ENCODE measurements at regions not wholly inside any gene's neighbourhood (a gene's known extent, or its start where the extent isn't known, plus 50 kb on each side); places are given as distances from the start of the nearest gene placed in this dataset.

DNA sequence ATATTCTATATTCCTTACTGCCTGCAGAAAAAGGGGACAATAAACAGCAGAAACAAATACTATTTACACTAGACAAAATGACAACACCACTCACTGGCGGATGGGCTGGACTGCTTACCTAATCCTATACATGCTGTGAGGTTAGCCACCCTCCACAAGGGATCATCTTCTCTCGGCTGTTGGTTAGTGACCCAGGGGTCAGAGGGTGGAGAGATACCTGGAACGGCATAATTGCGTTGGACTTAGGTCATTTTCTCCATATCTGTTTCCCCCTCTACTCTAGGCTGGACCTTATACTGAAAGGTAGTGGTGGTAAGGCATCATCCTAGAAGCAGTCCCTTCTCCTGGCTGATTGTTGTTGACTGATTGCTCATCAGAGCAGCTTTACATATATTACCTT is 286.8 kb upstream of the UGT8 start:
- no peaks in the 10 kb centered on the region for H3K27me3 Mint-ChIP-seq (ENCODE audit: low read depth)
- TF ChIP-seq, protein P1, sequence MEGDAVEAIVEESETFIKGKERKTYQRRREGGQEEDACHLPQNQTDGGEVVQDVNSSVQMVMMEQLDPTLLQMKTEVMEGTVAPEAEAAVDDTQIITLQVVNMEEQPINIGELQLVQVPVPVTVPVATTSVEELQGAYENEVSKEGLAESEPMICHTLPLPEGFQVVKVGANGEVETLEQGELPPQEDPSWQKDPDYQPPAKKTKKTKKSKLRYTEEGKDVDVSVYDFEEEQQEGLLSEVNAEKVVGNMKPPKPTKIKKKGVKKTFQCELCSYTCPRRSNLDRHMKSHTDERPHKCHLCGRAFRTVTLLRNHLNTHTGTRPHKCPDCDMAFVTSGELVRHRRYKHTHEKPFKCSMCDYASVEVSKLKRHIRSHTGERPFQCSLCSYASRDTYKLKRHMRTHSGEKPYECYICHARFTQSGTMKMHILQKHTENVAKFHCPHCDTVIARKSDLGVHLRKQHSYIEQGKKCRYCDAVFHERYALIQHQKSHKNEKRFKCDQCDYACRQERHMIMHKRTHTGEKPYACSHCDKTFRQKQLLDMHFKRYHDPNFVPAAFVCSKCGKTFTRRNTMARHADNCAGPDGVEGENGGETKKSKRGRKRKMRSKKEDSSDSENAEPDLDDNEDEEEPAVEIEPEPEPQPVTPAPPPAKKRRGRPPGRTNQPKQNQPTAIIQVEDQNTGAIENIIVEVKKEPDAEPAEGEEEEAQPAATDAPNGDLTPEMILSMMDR (IDR thresholded peaks at IDR 0.05; ENCODE audit: unreplicated experiment in 3 of 3), result no peak
- H3K4me3 Mint-ChIP-seq, result no peak overlapping the region
- H3K36me3 Mint-ChIP-seq (ENCODE audit: low read depth), result no peaks in the 10 kb centered on the region
- H3K27ac Mint-ChIP-seq, result no peak overlapping the region
- no peaks in the 10 kb centered on the region for H3K9me3 Mint-ChIP-seq
- H3K4me1 Mint-ChIP-seq, result peaks cover 5% of the 10 kb centered on the region

DNA sequence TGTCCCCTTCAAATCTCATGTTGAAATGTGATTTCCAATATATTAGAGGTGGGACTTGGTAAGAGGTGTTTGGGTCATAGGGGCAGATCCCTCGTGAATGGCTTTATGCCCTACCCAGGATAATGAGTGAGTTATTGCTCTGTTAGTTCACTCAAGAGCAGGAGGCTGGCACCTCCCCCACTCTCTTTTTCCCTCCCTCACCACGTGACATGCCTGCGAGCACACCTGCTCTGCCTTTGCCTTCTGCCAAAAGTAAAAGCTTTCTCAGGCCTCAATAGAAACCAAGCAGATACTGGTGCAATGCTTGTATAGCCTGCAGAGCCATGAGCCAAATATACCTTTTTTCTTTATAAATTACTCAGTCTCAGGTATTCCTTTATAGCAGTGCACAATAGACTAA is 286.3 kb upstream of the UGT8 start:
- peaks cover 5% of the 10 kb centered on the region for H3K4me1 Mint-ChIP-seq
- H3K27me3 Mint-ChIP-seq (ENCODE audit: low read depth), result no peaks in the 10 kb centered on the region
- TF ChIP-seq, protein P1 (IDR thresholded peaks at IDR 0.05; ENCODE audit: unreplicated experiment in 3 of 3), result no peak
- H3K4me3 Mint-ChIP-seq, result no peak overlapping the region
- no peaks in the 10 kb centered on the region for H3K36me3 Mint-ChIP-seq (ENCODE audit: low read depth)
- H3K9me3 Mint-ChIP-seq, result no peaks in the 10 kb centered on the region
- no peak overlapping the region for H3K27ac Mint-ChIP-seq

- peak overlapping the region in 1 of 3 experiments; percentile 44 for H3K27ac Mint-ChIP-seq
- H3K36me3 Mint-ChIP-seq (ENCODE audit: low read depth), result no peaks in the 10 kb centered on the region
- TF ChIP-seq, protein P1 (IDR thresholded peaks at IDR 0.05; ENCODE audit: unreplicated experiment in 3 of 3), result no peak
- peaks cover 5% of the 10 kb centered on the region for H3K4me1 Mint-ChIP-seq
- H3K9me3 Mint-ChIP-seq, result no peaks in the 10 kb centered on the region
- no peaks in the 10 kb centered on the region for H3K27me3 Mint-ChIP-seq (ENCODE audit: low read depth)
- no peak overlapping the region for H3K4me3 Mint-ChIP-seq
Measured at GRCh38 chr4:114316789-114317188, 281.8 kb upstream of the UGT8 start.

DNA sequence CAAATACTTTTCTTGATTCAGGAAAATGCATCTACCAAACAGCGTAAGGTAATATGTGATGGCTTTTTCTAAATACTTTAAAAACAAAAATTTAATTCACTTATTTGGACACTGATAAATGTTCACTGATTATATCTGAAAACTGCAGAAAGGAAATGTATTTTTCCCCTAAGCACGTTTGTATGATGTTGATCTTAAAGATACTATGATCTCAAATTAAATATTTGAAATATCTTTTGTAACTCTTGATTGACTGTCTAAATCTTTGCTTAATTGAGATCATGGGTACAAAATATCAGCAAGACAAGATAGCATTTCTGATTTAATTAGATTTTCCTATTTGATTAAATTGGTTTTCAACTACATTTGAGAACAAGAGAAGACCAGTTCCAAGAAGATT is 281.0 kb upstream of the UGT8 start:
- Mint-ChIP-seq H3K9me3 (no peaks in the 10 kb centered on the region), H3K36me3 (ENCODE audit: low read depth) (no peaks in the 10 kb centered on the region), H3K4me3 (no peak overlapping the region), H3K4me1 (peaks cover 5% of the 10 kb centered on the region), H3K27ac (no peak overlapping the region), H3K27me3 (ENCODE audit: low read depth) (no peaks in the 10 kb centered on the region)
- TF ChIP-seq, protein P1 (IDR thresholded peaks at IDR 0.05; ENCODE audit: unreplicated experiment in 3 of 3), result no peak

DNA sequence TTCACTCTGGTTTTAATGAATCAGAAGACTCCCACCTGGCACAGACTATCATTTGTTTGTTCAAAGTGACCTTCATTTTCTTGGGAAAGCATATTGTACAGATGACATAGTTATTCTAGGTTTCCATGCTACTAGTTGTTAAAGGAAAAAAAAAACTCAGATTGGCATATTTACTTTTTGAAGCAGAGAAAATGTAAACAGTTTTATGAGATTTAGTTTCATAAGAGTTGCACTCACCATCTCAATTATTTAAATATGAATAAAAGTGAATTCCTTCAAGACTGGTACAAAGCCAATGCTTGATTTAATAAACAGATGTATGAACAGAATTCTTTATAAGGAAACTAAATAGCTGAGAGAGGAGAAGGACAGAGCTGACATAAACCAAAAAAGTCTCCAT is 280.3 kb upstream of the UGT8 start:
- TF ChIP-seq, protein P1 (IDR thresholded peaks at IDR 0.05; ENCODE audit: unreplicated experiment in 3 of 3), result no peak
- H3K27ac Mint-ChIP-seq, result peak overlapping the region; percentile 20 to 86 (median 58)
- no peak overlapping the region for H3K4me3 Mint-ChIP-seq
- no peaks in the 10 kb centered on the region for H3K36me3 Mint-ChIP-seq (ENCODE audit: low read depth)
- no peaks in the 10 kb centered on the region for H3K9me3 Mint-ChIP-seq
- H3K4me1 Mint-ChIP-seq, result peaks cover 5% of the 10 kb centered on the region
- no peaks in the 10 kb centered on the region for H3K27me3 Mint-ChIP-seq (ENCODE audit: low read depth)

DNA sequence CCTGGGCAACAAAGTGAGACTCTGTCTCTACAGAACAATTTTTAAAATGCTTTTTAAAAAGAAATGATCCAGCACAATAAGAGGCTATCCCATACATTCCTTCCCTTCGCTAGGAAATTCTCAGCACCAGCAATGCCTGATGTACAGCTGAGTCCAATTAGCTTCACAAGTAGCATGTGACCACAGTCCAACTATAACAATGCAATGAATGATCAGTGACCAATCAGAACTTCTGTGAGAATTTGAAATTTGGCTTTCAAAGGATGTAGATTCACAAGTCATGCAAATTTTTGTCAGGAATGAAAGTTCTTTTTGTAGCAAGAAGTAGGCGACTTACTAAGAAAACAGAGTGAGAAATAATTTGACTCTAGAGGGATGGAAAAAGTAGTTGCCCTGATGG is 278.5 kb upstream of the UGT8 start:
- Mint-ChIP-seq H3K27ac (no peak overlapping the region), H3K4me1 (peaks cover 5% of the 10 kb centered on the region), H3K4me3 (no peak overlapping the region), H3K36me3 (ENCODE audit: low read depth) (no peaks in the 10 kb centered on the region), H3K27me3 (ENCODE audit: low read depth) (peaks cover 3% of the 10 kb centered on the region), H3K9me3 (no peaks in the 10 kb centered on the region)
- TF ChIP-seq, protein P1 (IDR thresholded peaks at IDR 0.05; ENCODE audit: unreplicated experiment in 3 of 3), result no peak
